HFF-Myc (cell line): ENCODE measurements at regions not wholly inside any gene's neighbourhood (a gene's known extent, or its start where the extent isn't known, plus 50 kb on each side); places are given as distances from the start of the nearest gene placed in this dataset.

ENCODE experiments used
- DNase-seq: peaks from one replicate; pipeline ENCODE4 v3.0.0-alpha.2; 2011; ENCODE audit warnings: low read depth; ENCODE audit errors: extremely low read depth
- H3K4me3 ChIP-seq: replicated peaks from 2 replicates; pipeline ENCODE4 v1.5.1; 2011; ENCODE audit warnings: low read depth, mild to moderate bottlenecking, control low read depth, low read length
- CTCF ChIP-seq: IDR thresholded peaks from 2 replicates; pipeline ENCODE4 v1.5.1; 2012; ENCODE audit warnings: mild to moderate bottlenecking, low read depth, low read length, control low read depth; ENCODE audit errors: missing control alignments

GRCh38 chr6:148164645-148165044, 178.0 kb upstream of the SASH1 start:
- DNase-seq: no peak

GRCh38 chr6:148166339-148166968, 176.2 kb upstream of the SASH1 start:
- no peak overlapping the region for H3K4me3 ChIP-seq
- peak; percentile 47 for TF ChIP-seq CTCF
- DNase-seq: peak; percentile 48

More at GRCh38 chr6:148164645-148165044, 178.0 kb upstream of the SASH1 start:
- no peak for TF ChIP-seq CTCF
- H3K4me3 ChIP-seq: no peak overlapping the region

- TF ChIP-seq CTCF: no peak
- H3K4me3 ChIP-seq: no peak overlapping the region
- DNase-seq: no peak
Measured at GRCh38 chr6:148169706-148170105, 172.9 kb upstream of the SASH1 start.

GRCh38 chr6:148170286-148170685, 172.4 kb upstream of the SASH1 start:
- H3K4me3 ChIP-seq: no peak overlapping the region
- DNase-seq: no peak
- no peak for TF ChIP-seq CTCF

- no peak for TF ChIP-seq CTCF
- no peak overlapping the region for H3K4me3 ChIP-seq
- DNase-seq: no peak
Measured at GRCh38 chr6:148173548-148173947, 169.1 kb upstream of the SASH1 start.

DNA sequence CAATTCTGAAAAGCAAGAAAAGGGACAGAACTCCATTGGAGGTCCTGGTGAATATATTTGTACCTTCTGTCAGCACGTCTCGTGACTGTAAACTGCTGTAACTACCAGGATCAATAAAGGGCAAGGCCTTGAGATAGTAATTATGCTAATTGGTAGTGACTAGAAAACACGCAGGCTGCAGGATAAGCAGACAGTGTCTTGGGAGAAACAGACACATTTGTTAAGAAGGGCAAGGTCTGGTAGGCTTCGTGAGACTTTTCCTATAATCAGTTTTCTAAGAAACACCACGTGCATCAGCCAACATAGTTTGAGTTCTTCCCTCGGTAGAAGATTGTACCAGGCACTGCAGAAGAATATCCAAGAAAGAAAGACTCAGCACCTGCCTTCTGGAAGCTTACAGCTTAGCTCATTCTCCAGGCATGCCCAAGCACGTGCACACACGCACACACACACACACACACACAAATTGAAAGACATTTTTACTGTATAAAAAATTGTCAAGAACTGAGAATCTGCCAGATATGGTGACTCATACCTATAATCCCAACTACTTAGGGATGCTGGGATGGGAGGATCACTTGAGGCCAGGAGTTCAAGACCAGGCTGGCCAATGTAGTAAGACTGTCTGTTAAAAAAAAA, 167.0 kb upstream of the SASH1 start:
- no peak overlapping the region for H3K4me3 ChIP-seq
- peak; percentile 16 for DNase-seq

More for the DNA sequence above, 167.0 kb upstream of the SASH1 start:
- TF ChIP-seq CTCF: no peak
